HG03565 (cell line): ENCODE measurements at regions not wholly inside any gene's neighbourhood (a gene's known extent, or its start where the extent isn't known, plus 50 kb on each side); places are given as distances from the start of the nearest gene placed in this dataset.
"Not testable (repeated sequence)": the region's sequence is repeated elsewhere in the genome, so short reads cannot be mapped to it uniquely, and the experiment has no call there.

Source experiments
- ATAC-seq: cut with Tn5 transposase; IDR thresholded peaks from one replicate; pipeline ENCODE4 v1.9.1; 2021; ENCODE audit warnings: mild to moderate bottlenecking, moderate library complexity; ENCODE audit not compliant: unreplicated experiment

DNA sequence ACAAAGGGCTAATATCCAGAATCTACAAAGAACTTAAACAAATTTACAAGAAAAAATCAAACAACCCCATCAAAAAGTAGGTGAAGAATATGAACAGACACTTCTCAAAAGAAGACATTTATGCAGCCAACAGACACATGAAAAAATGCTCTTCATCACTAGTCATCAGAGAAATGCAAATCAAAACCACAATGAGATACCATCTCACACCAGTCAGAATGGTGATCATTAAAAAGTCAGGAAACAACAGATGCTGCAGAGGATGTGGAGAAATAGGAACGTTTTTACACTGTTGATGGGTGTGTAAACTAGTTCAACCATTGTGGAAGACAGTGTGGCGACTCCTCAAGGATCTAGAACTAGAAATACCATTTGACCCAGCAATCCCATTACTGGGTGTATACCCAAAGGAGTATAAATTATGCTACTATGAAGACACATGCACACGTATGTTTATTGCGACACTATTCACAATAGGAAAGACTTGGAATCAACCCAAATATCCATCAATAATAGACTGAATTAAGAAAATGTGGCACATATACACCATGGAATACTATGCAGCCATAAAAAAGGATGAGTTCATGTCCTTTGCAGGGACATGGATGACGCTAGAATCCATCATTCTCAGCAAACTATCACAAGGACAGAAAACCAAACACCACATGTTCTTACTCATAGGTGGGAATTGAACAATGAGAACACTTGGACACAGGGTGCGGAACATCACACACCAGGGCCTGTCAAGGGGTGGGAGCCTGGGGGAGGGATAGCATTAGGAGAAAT, 241.5 kb downstream of the KCNRG start:
- ATAC-seq, result not testable (repeated sequence)

DNA sequence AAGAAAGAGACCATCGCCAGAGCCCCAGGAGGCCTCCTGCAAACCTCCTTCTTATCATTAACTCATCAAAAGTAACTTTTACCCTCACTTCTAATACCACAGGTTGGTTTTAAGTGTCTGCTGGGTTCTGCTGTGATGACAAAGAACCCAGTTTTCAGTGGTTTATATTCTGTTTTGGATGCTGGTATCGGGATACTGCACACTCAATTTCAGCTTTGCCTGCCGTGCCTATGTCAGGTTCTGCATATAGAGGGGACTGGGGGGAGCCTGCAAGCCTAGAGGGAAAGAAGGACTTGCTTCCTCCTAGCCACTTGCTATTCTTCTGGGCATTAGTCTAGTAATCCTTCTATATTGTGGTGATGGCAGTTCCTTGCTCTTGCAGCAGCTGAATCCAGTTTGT, 242.4 kb downstream of the KCNRG start:
- ATAC-seq, result no peak

DNA sequence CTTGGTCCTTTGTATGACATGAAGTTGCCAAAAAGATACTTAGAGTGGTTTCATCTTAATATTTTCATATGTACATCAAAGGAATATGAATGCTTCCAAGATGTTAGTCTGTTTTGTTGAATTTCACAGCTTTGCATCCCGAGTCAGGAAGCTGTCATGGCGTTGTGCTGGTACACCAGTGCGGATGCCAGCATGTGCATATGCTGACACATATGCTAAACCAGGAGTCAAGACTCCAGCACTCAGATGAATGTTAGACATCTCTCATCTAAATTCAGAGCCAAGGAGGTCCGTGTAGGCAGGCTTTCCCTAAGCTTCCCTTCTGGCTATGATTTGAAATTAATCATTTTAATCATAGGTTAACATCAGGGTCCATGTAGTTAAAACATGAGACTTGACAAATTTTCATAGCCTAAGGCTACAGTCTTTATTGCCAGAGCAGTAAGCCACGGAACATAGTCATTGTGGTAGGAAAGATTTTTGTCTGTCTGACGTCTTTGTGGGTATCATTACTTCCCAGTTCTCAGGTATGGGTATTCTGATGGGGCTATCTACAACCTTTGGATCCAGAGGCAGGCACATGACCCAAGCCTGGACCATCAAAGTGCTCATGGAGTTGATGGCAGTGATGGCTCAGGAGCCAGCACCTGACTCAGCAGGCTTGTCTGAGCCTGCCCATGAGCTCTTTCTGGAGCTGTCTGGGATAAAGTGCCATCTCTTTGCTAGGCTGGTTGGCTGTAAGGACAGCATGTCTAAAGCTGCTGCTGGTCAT, 246.1 kb downstream of the KCNRG start:
- no peak for ATAC-seq

DNA sequence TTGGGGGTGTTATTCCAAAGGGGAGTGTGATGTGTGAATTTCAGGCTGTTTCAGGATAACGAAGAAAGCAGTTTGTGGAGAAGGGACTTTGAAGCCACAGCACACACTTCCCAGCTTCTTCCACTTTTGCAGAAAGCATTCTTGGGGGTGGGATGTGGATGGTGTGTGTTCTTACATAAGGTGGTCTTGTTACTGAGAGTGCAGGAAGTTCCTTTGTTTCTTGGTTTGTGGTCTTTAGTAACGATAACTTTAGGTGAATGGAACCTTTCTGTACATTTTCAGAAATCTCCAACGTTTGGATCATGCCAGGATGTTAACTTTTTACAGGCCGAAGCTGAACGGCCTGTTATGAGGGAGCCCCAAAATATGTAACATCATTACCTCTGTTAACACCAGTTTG, 251.8 kb downstream of the KCNRG start:
- ATAC-seq, result no peak

DNA sequence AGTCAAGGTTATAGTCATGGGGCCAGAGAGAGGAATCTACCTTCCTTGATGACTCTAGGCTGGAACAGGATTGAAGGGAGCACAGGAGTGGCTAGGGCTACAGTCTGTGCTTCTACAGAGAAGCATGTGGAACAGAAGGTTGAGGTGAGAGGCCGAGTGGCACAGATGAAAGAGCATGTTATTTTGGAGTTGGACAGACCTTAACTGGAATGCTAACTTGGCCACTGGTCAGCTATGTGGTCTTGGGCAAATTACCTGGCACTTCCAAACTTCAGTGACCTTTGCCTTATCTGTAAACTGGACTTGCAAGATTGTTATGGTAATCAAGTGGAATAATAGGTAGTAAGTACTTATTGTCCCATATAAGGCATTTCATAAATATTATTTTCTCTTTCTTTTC, 252.7 kb downstream of the KCNRG start:
- ATAC-seq, result no peak

DNA sequence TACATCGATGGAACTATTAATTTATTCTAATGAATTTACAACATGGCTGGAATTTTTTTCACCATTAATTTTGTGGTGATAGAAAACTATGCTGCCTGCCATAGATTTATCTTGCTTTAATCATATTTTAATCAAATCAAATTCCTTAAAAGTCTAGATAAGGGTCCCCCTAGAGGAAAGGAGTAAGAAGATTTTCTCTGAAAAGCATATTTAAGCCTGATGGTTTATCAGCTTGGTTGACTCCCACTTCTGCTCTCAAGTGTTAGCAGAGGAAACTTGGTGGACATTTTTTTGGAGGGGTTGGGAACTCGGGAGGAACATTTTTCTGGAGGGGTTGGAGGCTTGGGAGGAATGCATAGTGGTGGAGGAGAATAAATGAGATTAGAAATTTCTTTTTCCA, 253.3 kb downstream of the KCNRG start:
- no peak for ATAC-seq

DNA sequence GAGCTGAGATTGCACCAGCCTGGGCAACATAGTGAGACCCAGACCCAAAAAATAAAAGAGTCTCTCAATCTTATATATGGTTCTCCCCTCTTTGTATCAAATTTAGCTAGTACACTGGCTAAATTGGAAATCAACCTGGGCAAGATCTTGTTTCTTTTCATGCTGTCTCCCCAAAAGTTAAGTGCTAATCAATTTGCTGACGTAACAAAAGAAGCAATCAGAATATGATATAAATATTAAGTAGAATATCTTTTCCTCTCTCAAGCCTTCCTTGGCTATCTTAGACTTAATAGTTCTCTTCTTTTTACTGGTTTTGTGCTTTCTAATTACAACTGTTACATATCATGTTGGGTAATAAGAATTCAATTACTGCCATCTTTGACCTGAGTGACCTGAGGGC, 258.9 kb downstream of the KCNRG start:
- no peak for ATAC-seq

DNA sequence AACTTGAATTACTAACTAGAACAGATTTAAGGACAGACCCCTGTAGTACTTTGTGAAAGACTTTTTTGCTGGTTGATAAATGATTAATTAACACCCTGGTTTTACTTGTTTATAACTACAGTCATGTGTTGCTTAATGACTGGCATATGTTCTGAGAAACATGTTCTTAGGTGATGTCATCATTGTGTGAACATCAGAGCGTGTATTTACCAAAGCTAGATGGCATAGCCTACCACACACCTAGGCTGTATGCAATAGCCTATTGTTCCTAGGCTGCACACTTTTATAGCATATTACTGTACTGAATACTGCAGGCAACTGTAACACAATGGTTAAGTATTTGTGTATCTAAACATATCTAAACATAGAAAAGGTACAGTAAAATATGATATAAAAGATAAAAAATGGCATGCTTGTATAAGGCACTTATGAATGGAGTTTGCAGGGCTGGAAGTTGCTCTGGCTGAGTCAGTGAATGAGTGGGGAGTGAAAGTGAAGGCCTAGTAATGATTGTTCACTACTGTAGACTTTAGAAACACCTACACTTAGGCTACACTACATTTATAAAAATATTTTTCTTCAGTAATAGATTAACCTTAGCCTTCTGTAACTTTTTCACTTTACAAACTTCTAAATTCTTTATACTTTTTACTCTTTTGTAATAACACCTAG, 260.3 kb downstream of the KCNRG start:
- no peak for ATAC-seq

DNA sequence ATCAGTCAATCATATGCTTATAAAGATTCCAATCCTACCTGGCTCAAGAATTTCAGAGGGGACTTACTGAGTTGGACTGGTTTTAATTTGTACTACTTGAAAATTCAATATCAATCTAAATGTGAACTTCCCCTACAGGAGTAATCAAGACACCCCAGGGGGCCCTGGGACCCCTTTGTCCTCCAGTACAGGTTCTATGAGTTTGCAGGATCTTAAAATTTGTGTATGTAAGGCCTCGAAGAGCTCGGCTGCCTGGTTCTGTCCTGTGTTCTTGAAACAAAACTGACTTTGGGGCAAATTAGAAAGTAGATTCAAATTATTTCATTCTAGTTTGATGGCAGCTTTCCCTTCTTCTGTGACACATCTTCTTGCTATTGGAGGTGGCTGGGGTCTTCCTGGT, 261.3 kb downstream of the KCNRG start:
- ATAC-seq, result no peak

DNA sequence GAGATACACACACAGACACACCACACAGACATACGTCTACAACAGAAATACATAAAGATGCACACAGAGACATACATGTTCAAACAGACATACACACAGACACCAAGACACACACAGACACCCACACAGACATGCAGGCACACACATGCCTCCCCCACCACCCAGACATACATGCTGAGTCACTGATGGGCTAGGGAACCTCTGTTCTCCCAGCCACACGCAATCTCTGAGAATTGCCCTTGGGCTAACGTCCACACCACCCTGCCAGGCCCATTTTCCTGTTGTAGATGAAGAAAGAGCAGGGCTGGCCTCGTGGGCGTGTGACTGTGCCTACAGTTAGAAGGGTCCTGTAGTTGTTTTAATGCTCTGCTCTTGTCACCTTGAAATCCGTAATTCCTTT, 261.9 kb downstream of the KCNRG start:
- ATAC-seq, result no peak

DNA sequence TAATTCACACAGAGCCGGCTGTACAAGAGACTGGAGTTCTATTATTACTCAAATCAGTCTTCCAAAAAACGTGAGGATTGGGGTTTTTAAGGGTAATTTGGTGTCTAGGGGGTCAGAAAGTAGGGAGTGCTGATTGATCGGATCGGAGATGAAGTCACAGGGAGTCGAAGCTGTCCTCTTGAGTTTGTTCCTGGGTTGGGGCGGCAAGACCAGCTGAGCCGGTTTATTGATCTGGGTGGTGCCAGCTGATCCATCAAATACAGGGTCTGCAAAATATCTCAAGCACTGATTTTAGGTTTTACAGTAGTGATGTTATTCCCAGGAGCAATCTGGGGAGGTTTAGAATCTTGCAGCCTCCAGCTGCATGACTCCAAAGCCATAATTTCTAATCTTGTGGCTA, 262.7 kb downstream of the KCNRG start:
- ATAC-seq, result no peak

DNA sequence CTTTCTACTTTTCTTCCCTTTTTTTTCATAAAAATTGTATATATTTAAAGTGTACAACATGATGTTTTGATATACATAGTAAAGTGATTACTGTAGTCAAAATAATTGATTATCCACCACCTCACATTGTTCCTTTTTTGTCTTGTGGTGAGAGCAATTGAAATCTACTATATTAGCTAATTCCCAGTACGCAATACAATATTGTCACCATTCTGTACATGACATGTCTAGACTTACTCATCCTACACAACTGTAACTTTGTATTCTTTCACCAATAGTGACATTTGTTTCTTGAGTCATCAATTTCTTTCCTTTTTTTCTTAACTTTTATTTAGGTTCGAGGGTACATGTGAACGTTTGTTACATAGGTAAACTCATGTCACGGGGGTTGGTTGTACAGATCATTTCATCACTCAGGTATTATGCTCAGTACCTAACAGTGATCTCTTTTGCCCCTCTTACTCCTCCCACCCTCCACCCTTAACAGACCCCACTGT, 265.2 kb downstream of the KCNRG start:
- no peak for ATAC-seq

DNA sequence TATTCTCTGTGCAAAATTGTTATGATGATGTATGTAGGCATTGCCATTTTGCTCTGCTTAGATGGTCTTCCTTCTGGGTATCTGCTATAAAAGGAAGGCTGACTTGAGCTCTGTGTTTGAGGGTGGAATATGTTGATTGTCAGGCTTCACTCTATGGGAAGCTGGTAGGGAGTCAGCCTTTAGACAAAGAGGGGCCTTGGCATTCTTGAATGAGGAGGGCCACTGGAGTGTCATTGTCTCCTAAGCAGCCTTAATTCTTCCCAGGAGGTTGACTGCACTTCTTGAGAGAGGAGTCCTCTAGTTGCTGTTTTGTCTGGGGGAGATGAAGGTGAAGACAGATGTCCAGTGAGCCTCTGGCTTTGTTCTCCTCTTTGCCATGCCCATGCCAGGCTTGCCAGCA, 266.8 kb downstream of the KCNRG start:
- ATAC-seq, result no peak

DNA sequence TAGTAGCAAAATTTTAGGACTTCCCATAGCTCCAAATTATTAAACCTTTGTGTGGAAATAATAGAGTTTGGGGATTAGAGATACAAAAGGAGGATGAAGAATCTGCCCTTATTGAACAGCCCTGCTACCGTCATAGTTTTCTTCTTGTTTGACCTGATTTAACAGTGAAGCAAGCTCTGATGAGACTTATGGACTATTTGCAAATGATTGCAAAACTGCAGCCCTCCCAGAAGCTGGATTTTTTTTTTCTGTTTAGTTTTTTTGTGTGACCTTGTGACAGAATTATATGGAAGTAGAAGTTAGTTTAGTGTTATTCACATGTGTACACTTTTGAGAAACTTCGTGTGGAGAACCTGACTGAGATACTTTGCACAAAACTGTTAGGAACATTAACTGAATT, 267.8 kb downstream of the KCNRG start:
- no peak for ATAC-seq

DNA sequence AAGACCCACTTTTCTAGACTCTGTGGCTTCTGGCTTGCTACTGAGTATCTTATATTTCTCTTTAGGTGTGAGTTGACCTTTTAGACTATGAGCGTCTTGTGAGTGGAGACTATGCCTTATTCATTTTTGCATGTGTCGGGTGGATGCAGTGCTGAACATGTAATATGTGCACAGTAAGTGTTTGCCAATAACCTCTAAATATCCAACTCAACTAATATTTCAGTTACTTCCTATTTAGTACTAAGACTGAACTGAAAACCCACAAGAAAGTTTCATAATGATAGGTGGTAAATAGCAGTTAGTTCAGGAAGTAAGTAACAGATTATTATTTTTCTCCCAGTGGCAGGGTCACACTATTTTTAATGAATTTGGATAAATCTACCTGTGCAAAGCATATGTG, 269.3 kb downstream of the KCNRG start:
- no peak for ATAC-seq

DNA sequence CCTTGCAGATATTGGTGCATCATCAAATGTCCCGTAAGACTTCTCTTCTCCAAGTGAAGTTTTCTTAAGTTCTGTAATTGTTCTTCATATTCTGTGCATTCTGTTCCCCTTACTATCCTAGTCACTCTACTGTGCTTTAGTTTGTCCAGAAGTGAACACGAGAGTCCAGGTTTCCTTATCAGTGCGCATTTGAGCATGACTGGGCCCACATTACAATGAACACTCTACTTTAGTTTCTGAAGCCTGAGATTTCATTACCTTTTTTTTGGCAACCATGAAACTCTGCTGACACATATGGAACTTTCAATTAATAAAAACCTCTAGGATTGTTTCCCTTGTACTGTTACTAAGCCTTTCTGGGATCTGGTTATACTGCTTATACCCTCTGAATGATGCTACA, 270.0 kb downstream of the KCNRG start:
- no peak for ATAC-seq

DNA sequence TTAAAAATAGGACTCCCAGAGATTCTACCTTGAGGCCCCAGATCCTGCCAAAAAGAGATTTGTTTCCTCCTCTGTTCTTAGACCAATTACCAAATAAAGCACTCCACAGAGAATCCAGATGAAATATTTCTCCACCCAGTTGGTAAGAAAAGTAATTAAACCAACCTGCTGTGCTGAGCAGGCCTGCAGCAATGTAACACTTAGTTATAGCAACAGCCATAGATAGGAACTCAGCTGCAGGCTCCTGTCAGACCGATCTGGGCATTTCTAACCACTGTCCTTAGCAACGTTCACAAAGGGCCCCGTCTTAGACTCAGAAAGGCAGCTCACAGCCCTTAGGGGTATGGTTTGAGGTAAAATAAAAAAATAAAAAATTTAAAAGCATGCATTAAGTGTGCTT, 271.1 kb downstream of the KCNRG start:
- no peak for ATAC-seq

DNA sequence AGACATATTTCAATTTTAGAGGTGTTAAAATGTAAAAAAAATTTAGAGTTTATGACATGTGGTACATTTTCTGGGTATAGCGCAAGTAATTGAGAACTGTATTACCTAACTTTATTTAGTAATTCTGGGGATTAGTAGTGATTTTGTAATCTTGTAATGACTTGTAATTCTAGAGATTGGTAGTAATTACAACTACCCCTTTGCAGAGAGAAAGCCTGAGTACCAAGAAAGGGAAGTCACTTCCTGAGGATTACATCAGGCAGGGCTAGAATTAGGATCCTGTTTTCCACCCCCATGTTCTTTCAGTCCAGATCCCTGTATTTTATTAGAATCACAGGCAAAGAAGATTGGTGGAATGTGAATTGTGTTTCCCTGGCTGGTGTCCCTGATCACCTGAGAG, 274.9 kb downstream of the KCNRG start:
- no peak for ATAC-seq

DNA sequence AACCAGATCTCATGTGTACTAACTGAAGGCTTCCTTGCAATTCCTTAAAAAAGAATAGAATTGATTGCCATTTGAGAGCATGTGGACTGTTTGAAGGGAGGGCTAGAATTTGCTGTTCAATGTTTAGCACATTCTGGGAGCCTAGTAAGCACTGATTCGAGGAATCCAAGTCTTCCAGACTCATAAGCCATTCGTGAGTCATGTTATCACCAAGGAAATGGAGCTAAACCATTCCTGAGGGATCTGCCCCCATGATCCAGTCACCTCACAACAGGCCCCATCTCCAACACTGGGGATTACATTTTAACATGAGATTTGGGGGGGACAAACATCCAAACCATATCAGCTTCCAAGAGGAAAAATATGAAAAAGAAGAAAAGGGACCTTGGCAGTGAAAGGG, 276.4 kb downstream of the KCNRG start:
- ATAC-seq, result no peak

DNA sequence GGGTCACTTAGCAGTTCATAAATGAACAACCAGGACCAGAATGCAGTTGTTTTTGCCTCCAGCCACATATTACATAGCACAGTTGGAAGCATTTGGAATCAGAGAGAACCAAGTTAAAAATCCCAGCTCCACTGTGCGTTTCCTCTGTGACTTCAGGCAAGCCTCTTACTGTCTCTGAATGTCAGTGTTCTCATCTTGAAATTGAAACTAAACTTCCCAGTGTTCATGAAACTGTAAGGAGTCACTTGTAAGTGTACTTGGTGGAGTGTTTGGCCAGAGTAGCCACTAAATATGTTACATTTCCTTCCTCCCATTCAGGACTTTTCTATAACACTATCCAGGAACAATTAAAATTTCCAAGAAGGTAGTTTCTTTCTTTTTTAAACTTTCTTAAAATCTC, 276.8 kb downstream of the KCNRG start:
- no peak for ATAC-seq

DNA sequence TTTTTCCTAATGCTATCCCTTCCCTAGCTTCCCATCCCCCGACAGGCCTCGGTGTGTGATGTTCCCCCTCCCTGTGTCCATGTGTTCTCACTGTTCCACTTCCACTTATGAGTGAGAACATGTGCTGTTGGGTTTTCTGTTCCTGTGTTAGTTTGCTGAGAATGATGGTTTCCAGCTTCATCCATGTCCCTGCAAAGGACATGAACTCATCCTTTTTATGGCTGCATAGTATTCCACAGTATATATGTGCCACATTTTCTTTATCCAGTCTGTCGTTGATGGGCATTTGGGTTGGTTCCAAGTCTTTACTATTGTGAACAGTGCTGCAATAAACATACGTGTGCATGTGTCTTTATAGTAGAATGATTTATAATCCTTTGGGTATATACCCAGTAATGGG, 279.2 kb downstream of the KCNRG start:
- not testable (repeated sequence) for ATAC-seq
